ENCODE measurements at regions not wholly inside any gene's neighbourhood (a gene's known extent, or its start where the extent isn't known, plus 50 kb on each side); places are given as distances from the start of the nearest gene placed in this dataset.

DNA sequence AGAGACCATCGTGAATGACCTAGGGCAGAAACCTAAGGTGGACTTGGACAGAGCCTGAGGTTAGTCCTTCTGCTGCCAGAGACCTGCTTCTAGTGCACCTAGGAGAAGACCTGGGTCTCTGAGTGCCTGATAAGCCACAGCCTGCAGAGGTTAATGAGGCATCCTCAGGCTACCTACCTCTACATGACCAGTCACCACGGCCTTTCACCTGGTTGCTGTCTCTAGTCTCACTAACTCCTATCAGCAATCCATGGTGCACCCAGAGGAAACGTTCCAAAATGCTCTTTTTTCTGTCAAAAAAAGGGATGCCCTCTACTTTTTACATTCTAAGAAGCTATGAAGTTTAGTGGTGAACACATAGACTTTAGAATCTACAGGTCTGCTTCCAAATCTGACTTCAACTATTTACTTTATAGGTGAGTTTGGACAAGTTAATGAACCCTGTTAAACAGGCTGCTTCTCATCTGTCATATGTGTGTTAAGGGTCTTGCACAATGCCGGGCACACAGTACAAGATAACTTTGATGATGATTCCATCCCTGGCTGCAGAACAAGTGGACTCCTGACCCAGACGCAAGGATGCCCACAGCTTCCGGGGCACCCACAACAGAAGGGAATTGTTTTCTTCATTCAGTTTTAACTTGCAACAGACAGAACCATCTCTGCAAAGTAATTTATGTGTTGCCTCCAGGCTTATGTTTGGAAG, 469.9 kb upstream of the CDH5 start:
- TF ChIP-seq, protein P1, sequence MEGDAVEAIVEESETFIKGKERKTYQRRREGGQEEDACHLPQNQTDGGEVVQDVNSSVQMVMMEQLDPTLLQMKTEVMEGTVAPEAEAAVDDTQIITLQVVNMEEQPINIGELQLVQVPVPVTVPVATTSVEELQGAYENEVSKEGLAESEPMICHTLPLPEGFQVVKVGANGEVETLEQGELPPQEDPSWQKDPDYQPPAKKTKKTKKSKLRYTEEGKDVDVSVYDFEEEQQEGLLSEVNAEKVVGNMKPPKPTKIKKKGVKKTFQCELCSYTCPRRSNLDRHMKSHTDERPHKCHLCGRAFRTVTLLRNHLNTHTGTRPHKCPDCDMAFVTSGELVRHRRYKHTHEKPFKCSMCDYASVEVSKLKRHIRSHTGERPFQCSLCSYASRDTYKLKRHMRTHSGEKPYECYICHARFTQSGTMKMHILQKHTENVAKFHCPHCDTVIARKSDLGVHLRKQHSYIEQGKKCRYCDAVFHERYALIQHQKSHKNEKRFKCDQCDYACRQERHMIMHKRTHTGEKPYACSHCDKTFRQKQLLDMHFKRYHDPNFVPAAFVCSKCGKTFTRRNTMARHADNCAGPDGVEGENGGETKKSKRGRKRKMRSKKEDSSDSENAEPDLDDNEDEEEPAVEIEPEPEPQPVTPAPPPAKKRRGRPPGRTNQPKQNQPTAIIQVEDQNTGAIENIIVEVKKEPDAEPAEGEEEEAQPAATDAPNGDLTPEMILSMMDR (CRISPR knock-in tag; IDR thresholded peaks at IDR 0.05) = no peak
- TF ChIP-seq, protein P2, sequence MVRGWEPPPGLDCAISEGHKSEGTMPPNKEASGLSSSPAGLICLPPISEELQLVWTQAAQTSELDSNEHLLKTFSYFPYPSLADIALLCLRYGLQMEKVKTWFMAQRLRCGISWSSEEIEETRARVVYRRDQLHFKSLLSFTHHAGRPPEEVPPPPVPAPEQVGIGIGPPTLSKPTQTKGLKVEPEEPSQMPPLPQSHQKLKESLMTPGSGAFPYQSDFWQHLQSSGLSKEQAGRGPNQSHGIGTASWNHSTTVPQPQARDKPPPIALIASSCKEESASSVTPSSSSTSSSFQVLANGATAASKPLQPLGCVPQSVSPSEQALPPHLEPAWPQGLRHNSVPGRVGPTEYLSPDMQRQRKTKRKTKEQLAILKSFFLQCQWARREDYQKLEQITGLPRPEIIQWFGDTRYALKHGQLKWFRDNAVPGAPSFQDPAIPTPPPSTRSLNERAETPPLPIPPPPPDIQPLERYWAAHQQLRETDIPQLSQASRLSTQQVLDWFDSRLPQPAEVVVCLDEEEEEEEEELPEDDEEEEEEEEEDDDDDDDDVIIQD (CRISPR knock-in tag; IDR thresholded peaks at IDR 0.05; ENCODE audit: low read depth) = no peak
- no peak for TF ChIP-seq KDM6A (CRISPR knock-in tag; IDR thresholded peaks at IDR 0.05; ENCODE audit: low read depth)
- no peak for TF ChIP-seq PPARG (CRISPR knock-in tag; conservative IDR thresholded peaks at IDR 0.05)
- no peak for TF ChIP-seq ESRRA (CRISPR knock-in tag; IDR thresholded peaks at IDR 0.05; ENCODE audit: low read depth)
